ENCODE measurements at regions not wholly inside any gene's neighbourhood (a gene's known extent, or its start where the extent isn't known, plus 50 kb on each side); places are given as distances from the start of the nearest gene placed in this dataset.
"Not testable (repeated sequence)": the region's sequence is repeated elsewhere in the genome, so short reads cannot be mapped to it uniquely, and the experiment has no call there.

GRCh38 chr15:38134252-38134651, 118.4 kb upstream of the SPRED1 start:
- DNase-seq (ENCODE audit: insufficient read length, low spot score) (no peak), FAIRE-seq (no peak)
- TF ChIP-seq SPI1 (IDR thresholded peaks at IDR 0.05; ENCODE audit: low read depth, low read length) (no peak), POLR2A (IDR thresholded peaks at IDR 0.05; ENCODE audit: low read depth, low read length) (no peak), PAX5 (IDR thresholded peaks at IDR 0.05; ENCODE audit: insufficient read depth, low read length, severe bottlenecking) (no peak), POU2F2 (IDR thresholded peaks at IDR 0.05; ENCODE audit: low read depth, low read length) (no peak), POLR2AphosphoS5 (IDR thresholded peaks at IDR 0.05; ENCODE audit: low read depth, low read length) (no peak), TAF1 (IDR thresholded peaks at IDR 0.05; ENCODE audit: low read depth, low read length) (no peak)

DNA sequence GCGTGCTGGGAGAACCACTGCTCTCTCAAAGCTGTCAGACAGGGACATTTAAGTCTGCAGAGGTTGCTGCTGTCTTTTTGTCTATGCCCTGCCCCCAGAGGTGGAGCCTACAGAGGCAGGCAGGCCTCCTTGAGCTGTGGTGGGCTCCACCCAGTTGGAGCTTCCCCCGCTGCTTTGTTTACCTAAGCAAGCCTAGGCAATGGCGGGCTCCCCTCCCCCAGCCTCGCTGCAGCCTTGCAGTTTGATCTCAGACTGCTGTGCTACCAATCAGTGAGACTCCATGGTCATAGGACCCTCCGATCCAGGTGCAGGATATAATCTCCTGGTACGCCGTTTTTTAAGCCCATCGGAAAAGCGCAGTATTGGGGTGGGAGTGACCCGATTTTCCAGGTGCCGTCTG, 110.4 kb upstream of the SPRED1 start:
- not testable (repeated sequence) for DNase-seq (ENCODE audit: insufficient read length, low spot score); FAIRE-seq

DNA sequence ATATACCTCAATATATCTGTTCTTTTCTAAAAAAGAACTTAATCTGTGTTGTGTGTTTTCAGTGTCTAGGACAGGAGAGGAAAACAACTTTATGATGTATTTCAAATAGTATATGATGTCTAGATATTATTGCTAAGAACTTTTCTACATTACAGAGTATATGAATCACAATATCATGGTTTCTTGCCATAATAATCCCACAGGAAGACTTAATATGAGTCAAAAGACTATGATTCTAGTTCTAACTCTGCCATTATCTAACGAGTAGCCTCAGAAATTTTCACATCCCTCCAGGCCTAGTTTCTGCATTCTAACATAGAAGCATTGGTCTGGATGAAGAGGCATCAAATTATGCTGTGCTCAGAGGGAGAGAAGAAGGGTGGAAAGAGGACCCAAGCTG, 107.7 kb upstream of the SPRED1 start:
- no peak for FAIRE-seq
- DNase-seq (ENCODE audit: insufficient read length, low spot score), result no peak
- TF ChIP-seq SPI1 (IDR thresholded peaks at IDR 0.05; ENCODE audit: low read depth, low read length) (no peak), PAX5 (IDR thresholded peaks at IDR 0.05; ENCODE audit: insufficient read depth, low read length, severe bottlenecking) (no peak), TAF1 (IDR thresholded peaks at IDR 0.05; ENCODE audit: low read depth, low read length) (no peak), POLR2AphosphoS5 (IDR thresholded peaks at IDR 0.05; ENCODE audit: low read depth, low read length) (no peak), POU2F2 (IDR thresholded peaks at IDR 0.05; ENCODE audit: low read depth, low read length) (no peak), POLR2A (IDR thresholded peaks at IDR 0.05; ENCODE audit: low read depth, low read length) (no peak)

GRCh38 chr15:38145651-38146111, 107.0 kb upstream of the SPRED1 start:
- FAIRE-seq, result no peak
- no peak for TF ChIP-seq POU2F2 (IDR thresholded peaks at IDR 0.05; ENCODE audit: low read depth, low read length)
- TF ChIP-seq POLR2A (IDR thresholded peaks at IDR 0.05; ENCODE audit: low read depth, low read length), result no peak
- no peak for TF ChIP-seq TAF1 (IDR thresholded peaks at IDR 0.05; ENCODE audit: low read depth, low read length)
- no peak for TF ChIP-seq POLR2AphosphoS5 (IDR thresholded peaks at IDR 0.05; ENCODE audit: low read depth, low read length)
- TF ChIP-seq SPI1 (IDR thresholded peaks at IDR 0.05; ENCODE audit: low read depth, low read length), result no peak
- TF ChIP-seq PAX5 (IDR thresholded peaks at IDR 0.05; ENCODE audit: insufficient read depth, low read length, severe bottlenecking), result no peak

DNA sequence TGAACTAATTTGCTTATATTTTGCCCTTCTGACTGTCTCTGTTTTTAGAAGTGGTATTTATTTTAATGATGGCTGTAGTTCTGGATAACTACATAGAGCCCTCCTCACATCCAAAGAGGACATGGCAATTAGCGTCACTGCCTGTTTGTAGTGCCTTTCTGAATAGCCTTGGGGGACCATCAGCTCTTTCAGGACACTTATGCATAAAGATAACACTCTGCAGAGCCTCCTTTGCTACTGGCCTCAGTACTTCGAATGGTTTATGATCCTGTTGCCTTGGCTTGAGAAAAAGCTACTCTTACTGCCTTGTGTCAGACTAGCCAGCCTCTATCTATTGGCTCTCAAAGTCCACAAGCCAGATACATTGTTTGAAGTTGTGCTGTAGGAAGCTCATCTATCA, 105.4 kb upstream of the SPRED1 start:
- no peak for TF ChIP-seq POLR2A (IDR thresholded peaks at IDR 0.05; ENCODE audit: low read depth, low read length)
- TF ChIP-seq PAX5 (IDR thresholded peaks at IDR 0.05; ENCODE audit: insufficient read depth, low read length, severe bottlenecking), result no peak
- TF ChIP-seq POLR2AphosphoS5 (IDR thresholded peaks at IDR 0.05; ENCODE audit: low read depth, low read length), result no peak
- no peak for TF ChIP-seq POU2F2 (IDR thresholded peaks at IDR 0.05; ENCODE audit: low read depth, low read length)
- TF ChIP-seq SPI1 (IDR thresholded peaks at IDR 0.05; ENCODE audit: low read depth, low read length), result no peak
- TF ChIP-seq TAF1 (IDR thresholded peaks at IDR 0.05; ENCODE audit: low read depth, low read length), result no peak
- FAIRE-seq (no peak), DNase-seq (ENCODE audit: insufficient read length, low spot score) (no peak)

More at GRCh38 chr15:38145651-38146111, 107.0 kb upstream of the SPRED1 start:
- DNase-seq (ENCODE audit: insufficient read length, low spot score), result no peak

DNA sequence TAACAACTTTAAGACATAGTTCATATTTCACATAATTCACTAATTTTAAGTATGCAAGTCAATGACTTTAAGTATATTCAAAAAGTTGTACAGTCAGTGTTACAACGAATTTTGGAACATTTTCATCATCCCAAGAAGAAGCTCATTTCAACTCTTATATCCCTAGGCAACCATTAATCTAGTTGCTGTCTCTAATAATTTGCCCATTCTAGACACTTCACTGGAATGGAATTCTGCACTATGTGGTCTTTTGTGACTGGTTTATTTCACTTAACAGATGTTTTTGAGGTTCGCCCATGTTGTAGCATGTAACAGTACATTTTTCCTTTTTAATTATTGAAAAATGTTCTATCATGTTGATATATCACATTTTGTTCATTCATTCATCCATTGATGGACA, 104.2 kb upstream of the SPRED1 start:
- no peak for FAIRE-seq
- TF ChIP-seq POU2F2 (IDR thresholded peaks at IDR 0.05; ENCODE audit: low read depth, low read length) (no peak), POLR2AphosphoS5 (IDR thresholded peaks at IDR 0.05; ENCODE audit: low read depth, low read length) (no peak), TAF1 (IDR thresholded peaks at IDR 0.05; ENCODE audit: low read depth, low read length) (no peak), POLR2A (IDR thresholded peaks at IDR 0.05; ENCODE audit: low read depth, low read length) (no peak)
- no peak for DNase-seq (ENCODE audit: insufficient read length, low spot score)

DNA sequence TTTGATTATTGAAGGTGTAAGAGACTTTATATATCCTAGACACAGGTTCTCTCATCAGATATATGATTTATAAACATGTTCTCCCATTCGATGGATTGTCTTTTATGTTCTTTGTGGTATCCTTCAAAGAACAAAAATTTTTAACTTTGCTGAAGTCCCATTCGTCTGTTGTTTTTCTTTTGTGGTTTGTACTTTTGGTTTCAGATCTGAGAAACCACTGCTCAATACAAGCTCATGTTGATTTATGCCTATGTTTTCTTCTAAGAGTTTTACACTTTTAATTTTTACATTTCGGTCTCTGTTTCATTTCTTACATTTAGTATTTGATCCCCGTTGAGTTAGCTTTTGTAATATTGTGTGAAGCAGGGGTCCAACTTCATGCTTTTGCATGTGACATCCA, 103.3 kb upstream of the SPRED1 start:
- FAIRE-seq (no peak), DNase-seq (ENCODE audit: insufficient read length, low spot score) (no peak)
- TF ChIP-seq TAF1 (IDR thresholded peaks at IDR 0.05; ENCODE audit: low read depth, low read length) (no peak), POLR2A (IDR thresholded peaks at IDR 0.05; ENCODE audit: low read depth, low read length) (no peak), PAX5 (IDR thresholded peaks at IDR 0.05; ENCODE audit: insufficient read depth, low read length, severe bottlenecking) (no peak), POU2F2 (IDR thresholded peaks at IDR 0.05; ENCODE audit: low read depth, low read length) (no peak), POLR2AphosphoS5 (IDR thresholded peaks at IDR 0.05; ENCODE audit: low read depth, low read length) (no peak), SPI1 (IDR thresholded peaks at IDR 0.05; ENCODE audit: low read depth, low read length) (no peak)

DNA sequence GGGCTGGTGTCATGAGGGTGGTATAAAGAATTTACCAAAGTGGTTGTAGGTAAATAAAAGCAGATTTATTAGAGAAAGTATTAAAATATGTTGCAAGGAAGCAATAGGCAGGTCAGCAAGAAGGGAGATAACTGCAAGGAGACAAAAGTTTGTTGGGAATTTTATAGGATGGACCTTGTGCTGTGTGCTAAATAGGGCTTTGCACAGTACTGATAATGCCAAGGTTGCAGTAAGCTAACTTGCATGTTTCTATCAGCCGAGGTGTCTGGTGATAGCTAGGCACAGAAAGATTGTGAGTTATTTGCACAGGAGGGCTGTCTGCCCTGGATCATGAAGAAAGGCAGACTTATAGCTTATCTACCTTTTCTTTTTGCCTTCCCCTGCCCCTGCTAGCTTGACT, 102.5 kb upstream of the SPRED1 start:
- no peak for DNase-seq (ENCODE audit: insufficient read length, low spot score)
- no peak for FAIRE-seq

DNA sequence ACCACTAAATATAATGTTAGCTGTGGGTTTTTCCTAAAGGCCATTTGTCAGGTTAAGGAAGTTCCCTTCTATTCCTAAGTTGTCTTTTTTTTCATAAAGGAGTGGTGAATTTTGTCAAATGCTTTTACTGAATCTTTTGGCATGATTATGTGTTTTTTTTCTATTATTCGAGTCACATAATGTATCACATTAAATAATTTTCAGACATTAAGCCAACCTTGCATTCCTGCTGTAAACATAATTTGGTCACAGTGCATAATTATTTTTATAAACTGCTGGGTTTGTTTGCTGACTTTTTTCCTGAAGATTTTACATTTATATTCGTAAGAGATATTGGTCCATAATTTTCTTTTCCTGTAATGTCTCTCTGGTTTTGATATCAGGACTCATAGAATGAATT, 101.8 kb upstream of the SPRED1 start:
- no peak for DNase-seq (ENCODE audit: insufficient read length, low spot score)
- FAIRE-seq, result no peak
- TF ChIP-seq POLR2A (IDR thresholded peaks at IDR 0.05; ENCODE audit: low read depth, low read length) (no peak), SPI1 (IDR thresholded peaks at IDR 0.05; ENCODE audit: low read depth, low read length) (no peak), POLR2AphosphoS5 (IDR thresholded peaks at IDR 0.05; ENCODE audit: low read depth, low read length) (no peak), PAX5 (IDR thresholded peaks at IDR 0.05; ENCODE audit: insufficient read depth, low read length, severe bottlenecking) (no peak), TAF1 (IDR thresholded peaks at IDR 0.05; ENCODE audit: low read depth, low read length) (no peak), POU2F2 (IDR thresholded peaks at IDR 0.05; ENCODE audit: low read depth, low read length) (no peak)

More for the DNA sequence above, 102.5 kb upstream of the SPRED1 start:
- TF ChIP-seq POLR2A (IDR thresholded peaks at IDR 0.05; ENCODE audit: low read depth, low read length) (no peak), POLR2AphosphoS5 (IDR thresholded peaks at IDR 0.05; ENCODE audit: low read depth, low read length) (no peak), PAX5 (IDR thresholded peaks at IDR 0.05; ENCODE audit: insufficient read depth, low read length, severe bottlenecking) (no peak), TAF1 (IDR thresholded peaks at IDR 0.05; ENCODE audit: low read depth, low read length) (no peak), POU2F2 (IDR thresholded peaks at IDR 0.05; ENCODE audit: low read depth, low read length) (no peak), SPI1 (IDR thresholded peaks at IDR 0.05; ENCODE audit: low read depth, low read length) (no peak)

DNA sequence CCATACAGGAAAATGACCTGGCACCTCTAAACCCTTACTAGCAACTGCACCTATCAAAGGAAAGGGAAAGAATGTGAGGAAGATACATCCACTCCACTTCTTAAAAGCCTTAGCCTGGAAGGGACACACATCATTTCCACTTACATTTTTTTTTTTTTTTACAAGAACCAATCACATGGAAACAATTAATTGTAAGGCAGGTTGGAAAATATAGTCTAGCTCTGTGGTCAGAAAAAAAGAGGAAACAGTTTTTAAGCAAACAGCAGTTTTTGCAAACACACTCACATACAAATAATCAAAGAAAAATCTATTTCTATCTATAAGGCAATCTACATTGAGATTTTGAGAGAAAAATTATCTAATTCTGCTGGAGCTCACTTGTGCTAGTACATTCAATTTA, 98.9 kb upstream of the SPRED1 start:
- FAIRE-seq (no peak), DNase-seq (ENCODE audit: insufficient read length, low spot score) (no peak)
- TF ChIP-seq POU2F2 (IDR thresholded peaks at IDR 0.05; ENCODE audit: low read depth, low read length), result no peak
- no peak for TF ChIP-seq SPI1 (IDR thresholded peaks at IDR 0.05; ENCODE audit: low read depth, low read length)

Measured in GM12891 (cell line).